Hepatocyte (in vitro differentiated cells): ENCODE measurements at regions not wholly inside any gene's neighbourhood (a gene's known extent, or its start where the extent isn't known, plus 50 kb on each side); places are given as distances from the start of the nearest gene placed in this dataset.
A peak's percentile ranks its signal among the peaks of the same experiment; 100 is the strongest.

Experiments
- EZH2 ChIP-seq: fragments of 200-600 bp; sonication (generic); IDR thresholded peaks from 2 replicates; pipeline ENCODE4 v1.6.1; 2016; ENCODE audit warnings: antibody characterized with exemption, mild to moderate bottlenecking, borderline replicate concordance
- TF ChIP-seq, protein P1 (sequence below): fragments of 200-600 bp; sonication (generic); IDR thresholded peaks from 2 replicates; pipeline ENCODE4 v1.5.1; 2016; ENCODE audit warnings: antibody characterized with exemption, mild to moderate bottlenecking; ENCODE audit not compliant: poor library complexity

DNA sequence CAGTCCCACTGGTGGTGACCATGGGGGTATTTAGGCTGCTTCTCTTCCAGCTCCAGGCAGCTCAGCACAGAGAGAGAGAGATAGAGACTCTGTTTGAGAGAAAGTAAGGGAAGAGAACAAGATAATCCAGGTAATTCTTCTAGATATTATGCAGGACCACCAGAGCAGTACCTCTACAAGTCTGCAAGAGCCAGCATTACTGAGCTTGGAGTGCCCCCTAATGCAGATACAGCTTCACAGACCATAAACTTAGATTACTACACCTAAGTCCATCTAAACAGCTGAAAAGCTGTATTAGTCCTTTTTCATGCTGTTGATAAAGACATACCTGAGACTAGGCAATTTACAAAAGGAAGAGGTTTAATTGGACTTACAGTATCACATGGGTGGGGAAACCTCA is 570.3 kb downstream of the LRRIQ3 start:
- TF ChIP-seq, protein P1, sequence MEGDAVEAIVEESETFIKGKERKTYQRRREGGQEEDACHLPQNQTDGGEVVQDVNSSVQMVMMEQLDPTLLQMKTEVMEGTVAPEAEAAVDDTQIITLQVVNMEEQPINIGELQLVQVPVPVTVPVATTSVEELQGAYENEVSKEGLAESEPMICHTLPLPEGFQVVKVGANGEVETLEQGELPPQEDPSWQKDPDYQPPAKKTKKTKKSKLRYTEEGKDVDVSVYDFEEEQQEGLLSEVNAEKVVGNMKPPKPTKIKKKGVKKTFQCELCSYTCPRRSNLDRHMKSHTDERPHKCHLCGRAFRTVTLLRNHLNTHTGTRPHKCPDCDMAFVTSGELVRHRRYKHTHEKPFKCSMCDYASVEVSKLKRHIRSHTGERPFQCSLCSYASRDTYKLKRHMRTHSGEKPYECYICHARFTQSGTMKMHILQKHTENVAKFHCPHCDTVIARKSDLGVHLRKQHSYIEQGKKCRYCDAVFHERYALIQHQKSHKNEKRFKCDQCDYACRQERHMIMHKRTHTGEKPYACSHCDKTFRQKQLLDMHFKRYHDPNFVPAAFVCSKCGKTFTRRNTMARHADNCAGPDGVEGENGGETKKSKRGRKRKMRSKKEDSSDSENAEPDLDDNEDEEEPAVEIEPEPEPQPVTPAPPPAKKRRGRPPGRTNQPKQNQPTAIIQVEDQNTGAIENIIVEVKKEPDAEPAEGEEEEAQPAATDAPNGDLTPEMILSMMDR: peak; percentile 22
- TF ChIP-seq EZH2: no peak
